Prostate gland (tissue), 2 donors: ENCODE measurements at regions not wholly inside any gene's neighbourhood (a gene's known extent, or its start where the extent isn't known, plus 50 kb on each side); places are given as distances from the start of the nearest gene placed in this dataset.

Experiments
- POLR2A ChIP-seq: fragments of 450-650 bp; IDR thresholded peaks from one replicate; pipeline ENCODE4 v1.6.1; 2016; ENCODE audit warnings: antibody characterized with exemption, mild to moderate bottlenecking
- TF ChIP-seq, protein P1 (sequence below), 4 experiments: fragments of 200-600 bp in 2 of 4; fragments of 450-650 bp in 2 of 4; sonication (generic) in 2 of 4; IDR thresholded peaks; 1 replicate in 3 of 4; 2 replicates in 1 of 4; pipeline ENCODE4 v1.5.1; 2016 to 2019; ENCODE audit warnings: antibody characterized with exemption in 4 of 4, mild to moderate bottlenecking in 2 of 4, moderate library complexity in 2 of 4

DNA sequence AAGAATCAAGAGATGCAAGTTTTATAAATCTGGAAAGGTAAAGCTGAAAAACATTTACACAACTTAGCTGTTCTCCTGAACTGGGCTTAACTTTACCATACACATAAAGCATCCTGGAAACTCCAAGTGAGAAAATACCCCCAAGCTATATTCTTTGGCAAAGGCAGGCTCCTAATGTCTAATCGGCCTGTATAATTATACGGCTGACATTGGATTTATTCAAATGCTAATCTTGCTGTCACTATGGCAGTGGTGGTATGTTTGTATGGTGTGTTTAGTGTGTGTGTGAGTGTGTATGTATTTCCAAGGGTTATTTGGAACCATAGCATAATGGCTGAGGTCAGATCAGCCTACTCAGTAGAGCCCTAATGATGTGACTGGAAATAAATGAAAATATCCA, 1031.8 kb upstream of the ZEB2 start:
- TF ChIP-seq, protein P1, sequence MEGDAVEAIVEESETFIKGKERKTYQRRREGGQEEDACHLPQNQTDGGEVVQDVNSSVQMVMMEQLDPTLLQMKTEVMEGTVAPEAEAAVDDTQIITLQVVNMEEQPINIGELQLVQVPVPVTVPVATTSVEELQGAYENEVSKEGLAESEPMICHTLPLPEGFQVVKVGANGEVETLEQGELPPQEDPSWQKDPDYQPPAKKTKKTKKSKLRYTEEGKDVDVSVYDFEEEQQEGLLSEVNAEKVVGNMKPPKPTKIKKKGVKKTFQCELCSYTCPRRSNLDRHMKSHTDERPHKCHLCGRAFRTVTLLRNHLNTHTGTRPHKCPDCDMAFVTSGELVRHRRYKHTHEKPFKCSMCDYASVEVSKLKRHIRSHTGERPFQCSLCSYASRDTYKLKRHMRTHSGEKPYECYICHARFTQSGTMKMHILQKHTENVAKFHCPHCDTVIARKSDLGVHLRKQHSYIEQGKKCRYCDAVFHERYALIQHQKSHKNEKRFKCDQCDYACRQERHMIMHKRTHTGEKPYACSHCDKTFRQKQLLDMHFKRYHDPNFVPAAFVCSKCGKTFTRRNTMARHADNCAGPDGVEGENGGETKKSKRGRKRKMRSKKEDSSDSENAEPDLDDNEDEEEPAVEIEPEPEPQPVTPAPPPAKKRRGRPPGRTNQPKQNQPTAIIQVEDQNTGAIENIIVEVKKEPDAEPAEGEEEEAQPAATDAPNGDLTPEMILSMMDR (IDR thresholded peaks at IDR 0.05), result no peak
- TF ChIP-seq POLR2A, result no peak
